Mucosa of stomach (tissue), 1 donor: ENCODE measurements at regions not wholly inside any gene's neighbourhood (a gene's known extent, or its start where the extent isn't known, plus 50 kb on each side); places are given as distances from the start of the nearest gene placed in this dataset.

Experiments
- H3K27me3 ChIP-seq: one replicate; pipeline ENCODE4 v1.7.0; 2013; ENCODE audit warnings: mild to moderate bottlenecking, low read length; ENCODE audit not compliant: control insufficient read depth, insufficient read depth
- H3K36me3 ChIP-seq: one replicate; pipeline ENCODE4 v1.7.0; 2013; ENCODE audit warnings: low read length; ENCODE audit not compliant: control insufficient read depth, insufficient read depth
- H3K4me1 ChIP-seq: one replicate; pipeline ENCODE4 v1.7.0; 2013; ENCODE audit warnings: mild to moderate bottlenecking, low read length; ENCODE audit not compliant: control insufficient read depth, insufficient read depth
- H3K4me3 ChIP-seq: one replicate; pipeline ENCODE4 v1.7.0; 2013; ENCODE audit warnings: low read length
- H3K9ac ChIP-seq: one replicate; pipeline ENCODE4 v1.7.0; 2013; ENCODE audit warnings: mild to moderate bottlenecking, low read length, moderate library complexity
- H3K9me3 ChIP-seq: one replicate; pipeline ENCODE4 v1.7.0; 2013; ENCODE audit warnings: mild to moderate bottlenecking, low read length, moderate library complexity; ENCODE audit not compliant: control insufficient read depth
- donor health status: Pancreatic carcinoma.

- peaks cover 4% of the 10 kb centered on the region for H3K4me1 ChIP-seq
- H3K9ac ChIP-seq, result no peak overlapping the region
- H3K9me3 ChIP-seq, result no peaks in the 10 kb centered on the region
- H3K4me3 ChIP-seq, result no peak overlapping the region
- H3K36me3 ChIP-seq, result no peaks in the 10 kb centered on the region
- no peaks in the 10 kb centered on the region for H3K27me3 ChIP-seq
These were observed 85.5 kb upstream of the SSTR1 start for GRCh38 chr14:38122241-38122640.

DNA sequence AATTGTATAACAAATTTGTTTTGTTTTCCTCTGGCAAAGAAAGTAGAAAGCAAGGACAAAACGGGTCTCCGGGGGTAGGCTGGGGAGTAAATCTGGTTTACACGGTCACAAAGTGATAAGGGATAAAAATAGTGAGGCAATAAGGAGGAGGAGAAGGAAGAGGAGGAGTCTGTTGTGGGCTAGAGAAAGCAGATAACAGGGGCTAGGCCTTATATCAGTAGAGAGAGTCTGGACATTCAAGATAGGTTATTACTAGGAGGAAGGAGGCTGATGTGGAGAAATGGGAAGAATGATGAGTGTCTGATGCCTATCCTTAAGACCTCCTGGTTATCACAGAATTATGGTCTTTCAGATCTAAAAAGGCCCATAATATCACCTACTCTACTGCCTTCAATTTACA, 83.2 kb upstream of the SSTR1 start:
- no peaks in the 10 kb centered on the region for H3K27me3 ChIP-seq
- no peak overlapping the region for H3K4me3 ChIP-seq
- no peaks in the 10 kb centered on the region for H3K36me3 ChIP-seq
- peaks cover 4% of the 10 kb centered on the region for H3K4me1 ChIP-seq
- H3K9ac ChIP-seq, result no peak overlapping the region
- no peaks in the 10 kb centered on the region for H3K9me3 ChIP-seq

DNA sequence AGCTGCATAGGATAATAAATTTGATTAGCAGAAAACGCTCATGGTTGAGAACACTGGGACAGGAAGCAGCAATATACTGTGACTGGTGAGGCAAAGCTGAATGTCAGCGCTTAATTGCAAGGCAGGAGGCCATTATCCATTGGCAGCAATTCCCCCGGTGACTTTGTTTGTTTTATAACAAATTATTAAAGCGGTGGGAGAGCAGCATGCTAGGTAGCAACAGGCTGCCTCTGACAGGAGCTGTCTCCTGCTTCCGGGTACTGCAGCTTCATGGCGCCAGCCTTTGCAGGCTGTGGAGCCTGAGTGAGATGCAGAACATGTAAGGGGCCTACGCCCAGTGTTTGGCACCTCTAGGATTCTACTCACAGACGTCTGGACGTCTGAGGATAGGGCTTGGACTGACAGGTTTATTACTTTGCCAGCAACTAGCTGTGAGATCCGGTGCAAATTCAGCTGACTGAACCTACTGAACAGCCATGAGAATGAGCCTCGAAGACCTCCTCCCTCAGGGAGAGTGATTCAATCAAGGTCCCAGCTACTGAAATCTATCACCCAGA, 82.1 kb upstream of the SSTR1 start:
- no peaks in the 10 kb centered on the region for H3K36me3 ChIP-seq
- H3K4me1 ChIP-seq, result peaks cover 4% of the 10 kb centered on the region

DNA sequence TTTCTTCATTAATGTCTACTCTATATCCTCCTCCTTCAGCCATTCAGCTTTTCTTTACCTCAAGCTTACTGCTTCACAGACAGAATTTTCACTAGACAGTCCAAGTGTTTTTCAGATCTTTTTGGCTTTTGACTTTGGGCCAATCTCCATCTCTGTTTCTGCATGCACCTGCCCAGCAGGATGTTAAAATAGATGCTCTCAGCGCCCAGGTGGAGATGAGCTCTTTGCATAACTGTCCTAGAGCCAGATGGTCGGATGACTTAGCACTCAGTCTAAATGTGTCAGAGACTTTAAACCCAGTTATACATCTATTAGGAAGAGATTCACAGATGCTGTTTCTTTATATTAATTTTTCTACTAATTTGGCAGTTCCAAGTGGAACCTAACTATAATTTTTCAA, 80.3 kb upstream of the SSTR1 start:
- Histone ChIP-seq H3K27me3 (no peaks in the 10 kb centered on the region), H3K9me3 (no peaks in the 10 kb centered on the region), H3K4me3 (no peak overlapping the region), H3K9ac (no peak overlapping the region), H3K4me1 (peaks cover 4% of the 10 kb centered on the region), H3K36me3 (no peaks in the 10 kb centered on the region)

More for the DNA sequence above, 82.1 kb upstream of the SSTR1 start:
- Histone ChIP-seq H3K27me3 (no peaks in the 10 kb centered on the region), H3K9me3 (no peaks in the 10 kb centered on the region), H3K9ac (no peak overlapping the region), H3K4me3 (no peak overlapping the region)

GRCh38 chr14:38127784-38128183, 79.9 kb upstream of the SSTR1 start:
- Histone ChIP-seq H3K27me3 (no peaks in the 10 kb centered on the region), H3K9me3 (no peaks in the 10 kb centered on the region), H3K36me3 (no peaks in the 10 kb centered on the region), H3K4me1 (peaks cover 4% of the 10 kb centered on the region), H3K9ac (no peak overlapping the region), H3K4me3 (no peak overlapping the region)

- H3K4me3 ChIP-seq, result no peak overlapping the region
These were observed 79.1 kb upstream of the SSTR1 start for GRCh38 chr14:38128640-38129039.

DNA sequence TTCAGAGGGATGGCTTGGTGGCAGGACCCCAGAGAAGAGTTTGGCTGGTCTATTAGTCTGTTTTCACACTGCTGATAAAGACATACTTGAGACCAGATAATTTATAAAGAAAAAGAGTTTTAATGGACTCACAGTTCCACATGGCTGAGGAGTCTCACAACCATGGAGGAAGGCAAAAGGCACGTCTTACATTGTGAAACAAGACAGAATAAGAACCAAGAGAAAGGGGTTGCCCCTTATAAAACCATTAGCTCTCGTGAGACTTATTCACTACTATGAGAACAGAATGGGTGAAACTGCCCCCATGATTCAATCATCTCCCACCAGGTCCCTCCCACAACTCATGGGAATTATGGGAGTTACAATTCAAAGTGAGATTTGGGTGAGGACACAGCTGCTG, 78.5 kb upstream of the SSTR1 start:
- Histone ChIP-seq H3K4me3 (no peak overlapping the region), H3K27me3 (no peaks in the 10 kb centered on the region), H3K36me3 (no peaks in the 10 kb centered on the region), H3K4me1 (peaks cover 4% of the 10 kb centered on the region), H3K9ac (no peak overlapping the region), H3K9me3 (no peaks in the 10 kb centered on the region)

More at GRCh38 chr14:38128640-38129039, 79.1 kb upstream of the SSTR1 start:
- Histone ChIP-seq H3K4me1 (peaks cover 4% of the 10 kb centered on the region), H3K9me3 (no peaks in the 10 kb centered on the region), H3K27me3 (no peaks in the 10 kb centered on the region), H3K9ac (no peak overlapping the region), H3K36me3 (no peaks in the 10 kb centered on the region)

- Histone ChIP-seq H3K27me3 (no peaks in the 10 kb centered on the region), H3K4me1 (peaks cover under 1% of the 10 kb centered on the region), H3K9me3 (no peaks in the 10 kb centered on the region), H3K36me3 (no peaks in the 10 kb centered on the region), H3K4me3 (no peak overlapping the region), H3K9ac (no peak overlapping the region)
These were observed 78.0 kb upstream of the SSTR1 start for GRCh38 chr14:38129705-38130104.

DNA sequence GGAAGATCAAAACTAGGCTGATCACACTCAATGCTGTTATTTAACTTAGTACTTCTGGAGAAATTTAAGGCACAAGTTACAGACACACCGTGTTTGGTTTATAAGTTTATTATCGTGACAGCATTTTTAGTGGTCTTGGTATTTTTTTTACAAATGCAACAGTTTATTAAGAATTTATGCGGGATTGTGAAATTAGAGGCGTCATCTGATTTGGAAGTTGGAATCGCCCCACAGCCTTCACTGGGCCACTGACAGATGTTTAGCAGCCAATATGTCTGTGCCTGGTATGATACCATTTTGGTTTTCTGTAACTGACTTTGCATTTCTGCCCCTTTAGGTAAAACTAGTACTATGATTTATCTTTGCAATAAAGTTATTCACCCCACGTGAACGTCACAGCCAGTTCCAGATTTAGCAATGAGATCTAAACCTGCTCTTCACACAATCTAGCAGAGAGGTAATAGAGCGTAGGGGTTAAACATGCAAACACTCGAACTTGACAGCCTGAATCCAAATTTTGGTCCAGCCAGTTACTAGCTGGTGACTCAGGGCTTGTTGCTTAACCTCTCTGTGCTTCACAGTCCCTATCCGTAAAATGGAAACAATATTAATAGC, 73.2 kb upstream of the SSTR1 start:
- no peak overlapping the region for H3K9ac ChIP-seq
- H3K4me1 ChIP-seq, result no peaks in the 10 kb centered on the region
- no peaks in the 10 kb centered on the region for H3K36me3 ChIP-seq
- no peaks in the 10 kb centered on the region for H3K27me3 ChIP-seq
- H3K9me3 ChIP-seq, result no peaks in the 10 kb centered on the region
- no peak overlapping the region for H3K4me3 ChIP-seq

DNA sequence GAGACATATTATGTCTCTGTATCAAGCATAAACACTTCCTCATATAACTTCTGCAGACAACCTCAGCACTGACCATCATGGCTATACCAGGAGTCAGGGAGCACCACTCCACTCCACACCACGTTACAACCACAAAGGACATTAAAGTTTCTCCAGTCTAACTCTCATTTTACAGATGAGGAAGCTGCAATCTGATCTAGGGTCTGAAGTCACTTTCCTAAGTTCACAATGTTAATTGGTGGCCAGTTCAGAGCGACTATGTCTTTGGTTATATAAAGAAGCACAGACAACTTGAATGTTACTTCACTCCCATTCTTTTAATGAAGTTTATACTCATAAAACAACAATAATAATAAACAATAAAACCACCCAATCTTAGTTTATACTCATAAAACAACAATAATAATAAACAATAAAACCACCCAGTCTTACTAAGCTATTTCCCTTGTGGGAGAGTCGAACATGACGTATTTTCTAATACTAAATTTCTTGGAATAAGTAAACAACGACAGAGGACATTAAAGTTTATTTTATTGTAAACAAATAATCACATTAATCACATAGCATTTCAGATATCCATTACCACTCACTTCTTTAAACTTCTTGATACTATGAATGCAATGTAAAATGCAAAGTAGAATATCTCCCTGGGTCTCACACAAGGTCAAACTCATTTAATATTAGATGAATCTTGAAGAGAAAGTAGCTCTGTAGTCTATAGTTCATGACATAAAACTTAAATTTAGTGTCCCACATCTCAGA, 72.4 kb upstream of the SSTR1 start:
- Histone ChIP-seq H3K9ac (no peak overlapping the region), H3K9me3 (no peaks in the 10 kb centered on the region), H3K36me3 (no peaks in the 10 kb centered on the region), H3K4me3 (no peak overlapping the region), H3K27me3 (no peaks in the 10 kb centered on the region), H3K4me1 (no peaks in the 10 kb centered on the region)

DNA sequence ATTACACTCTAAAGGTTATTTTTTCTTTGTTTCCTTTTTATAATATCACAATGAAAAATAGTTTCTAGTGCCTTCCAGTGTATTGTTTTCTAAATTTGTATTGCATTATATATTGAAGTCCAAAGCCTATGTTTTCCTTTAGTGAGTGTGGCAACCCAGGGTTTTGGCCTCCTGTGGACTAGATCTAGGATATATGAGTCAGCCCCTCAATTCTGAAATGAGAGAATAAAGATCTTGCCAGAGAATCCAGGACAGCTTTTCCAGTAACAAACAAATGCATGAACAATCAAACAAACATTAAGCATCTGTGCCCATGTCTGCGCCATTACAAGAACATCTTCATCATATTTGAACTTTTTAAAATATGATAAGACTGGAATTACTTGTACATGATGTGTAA, 70.7 kb upstream of the SSTR1 start:
- no peaks in the 10 kb centered on the region for H3K36me3 ChIP-seq
- no peak overlapping the region for H3K4me3 ChIP-seq
- no peak overlapping the region for H3K9ac ChIP-seq
- no peaks in the 10 kb centered on the region for H3K9me3 ChIP-seq
- H3K27me3 ChIP-seq, result no peaks in the 10 kb centered on the region
- no peaks in the 10 kb centered on the region for H3K4me1 ChIP-seq

- no peaks in the 10 kb centered on the region for H3K27me3 ChIP-seq
- no peaks in the 10 kb centered on the region for H3K9me3 ChIP-seq
- H3K4me1 ChIP-seq, result no peaks in the 10 kb centered on the region
These were observed 69.1 kb upstream of the SSTR1 start for GRCh38 chr14:38138473-38139138.

More at GRCh38 chr14:38138473-38139138, 69.1 kb upstream of the SSTR1 start:
- H3K9ac ChIP-seq, result no peak overlapping the region
- H3K36me3 ChIP-seq, result no peaks in the 10 kb centered on the region
- no peak overlapping the region for H3K4me3 ChIP-seq
